ENCODE measurements at regions not wholly inside any gene's neighbourhood (a gene's known extent, or its start where the extent isn't known, plus 50 kb on each side); places are given as distances from the start of the nearest gene placed in this dataset.

DNA sequence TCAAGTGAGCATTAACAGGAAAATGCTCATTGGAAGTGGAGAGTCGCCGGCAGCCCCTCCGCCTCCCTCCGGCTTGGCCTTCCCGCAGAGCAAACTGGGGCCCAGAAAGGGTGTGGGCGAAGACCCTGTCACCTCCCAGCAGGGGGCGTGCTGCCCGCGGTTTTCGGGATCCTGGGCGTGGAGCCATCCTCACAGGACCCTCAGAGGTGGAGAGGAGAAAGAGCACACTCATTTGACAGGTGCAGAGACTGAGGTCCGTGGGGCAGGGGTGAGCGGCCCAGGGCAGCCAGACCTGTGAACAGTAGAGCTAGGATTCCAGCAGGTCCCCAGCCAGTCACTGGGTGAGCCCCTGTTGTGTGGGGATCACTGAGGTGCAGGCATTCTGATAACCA, 1002.9 kb downstream of the KCNJ18 start:
- Mint-ChIP-seq H3K9me3 (peaks cover 9 to 45% (median 27%) of the 10 kb centered on the region in 11 donors), H3K4me3 (no peak overlapping the region), H3K27me3 (no peaks in the 10 kb centered on the region), H3K4me1 (no peaks in the 10 kb centered on the region), H3K36me3 (peaks cover 0 to 2% (median 0%) of the 10 kb centered on the region in 5 donors), H3K27ac (no peak overlapping the region)
- H3K9me3 ChIP-seq (ENCODE audit: control insufficient read depth in 2 of 3, low read length in 3 of 3) = peaks cover 0 to 23% (median 0%) of the 10 kb centered on the region in 3 experiments
- DNase-seq (no peak), ATAC-seq (no peak)
- H3K27ac ChIP-seq (ENCODE audit: low read depth, low read length) = no peak overlapping the region
- intact Hi-C loops (cut with micrococcal nuclease) = no loop called here
- POLR2A ChIA-PET = no interaction called here
- CTCF ChIA-PET = no interaction called here
- H3K27me3 ChIP-seq (ENCODE audit: control insufficient read depth in 2 of 2, insufficient read depth in 2 of 2, low read length in 2 of 2) = no peaks in the 10 kb centered on the region
- no peaks in the 10 kb centered on the region for H3K4me1 ChIP-seq (ENCODE audit: control insufficient read depth in 2 of 2, insufficient read depth in 2 of 2, low read length in 2 of 2)
- no peaks in the 10 kb centered on the region for H3K36me3 ChIP-seq (ENCODE audit: control insufficient read depth in 2 of 3, insufficient read depth in 3 of 3, low read length in 3 of 3)
- no peak overlapping the region for H3K4me3 ChIP-seq (ENCODE audit: low read length)

DNA sequence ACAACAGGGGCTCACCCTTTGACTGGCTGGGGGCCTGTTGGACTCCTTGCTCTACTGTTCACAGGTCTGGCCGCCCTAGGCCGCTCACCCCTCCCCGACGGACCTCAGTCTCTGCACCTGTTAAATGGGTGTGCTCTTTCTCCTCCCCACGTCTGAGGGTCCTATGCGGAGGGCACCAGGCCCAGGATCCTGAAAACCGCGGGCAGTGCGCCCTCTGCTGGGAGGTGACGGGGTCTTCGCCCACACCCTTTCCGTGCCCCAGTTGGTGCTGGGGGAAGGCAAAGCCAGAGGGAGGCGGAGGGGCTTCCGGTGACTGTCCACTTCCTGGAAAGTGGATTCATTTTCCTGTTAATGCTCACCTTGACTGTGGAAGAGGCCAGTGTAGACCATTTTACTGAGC, 1010.9 kb downstream of the KCNJ18 start:
- DNase-seq (no peak), ATAC-seq (no peak)
- Mint-ChIP-seq H3K4me1 (no peaks in the 10 kb centered on the region), H3K36me3 (no peaks in the 10 kb centered on the region), H3K27ac (no peak overlapping the region), H3K9me3 (peaks cover 2 to 24% (median 13%) of the 10 kb centered on the region in 11 donors), H3K27me3 (no peaks in the 10 kb centered on the region), H3K4me3 (no peak overlapping the region)
- Histone ChIP-seq H3K27ac (ENCODE audit: low read depth, low read length) (no peak overlapping the region), H3K4me3 (ENCODE audit: low read length) (no peak overlapping the region), H3K9me3 (ENCODE audit: control insufficient read depth in 2 of 3, low read length in 3 of 3) (peaks cover 0 to 33% (median 0%) of the 10 kb centered on the region in 3 experiments), H3K27me3 (ENCODE audit: control insufficient read depth in 2 of 2, insufficient read depth in 2 of 2, low read length in 2 of 2) (no peaks in the 10 kb centered on the region), H3K4me1 (ENCODE audit: control insufficient read depth in 2 of 2, insufficient read depth in 2 of 2, low read length in 2 of 2) (no peaks in the 10 kb centered on the region), H3K36me3 (ENCODE audit: control insufficient read depth in 2 of 3, insufficient read depth in 3 of 3, low read length in 3 of 3) (no peaks in the 10 kb centered on the region)
- POLR2A ChIA-PET = no interaction called here
- CTCF ChIA-PET = no interaction called here
- intact Hi-C loops (cut with micrococcal nuclease) = no loop called here

DNA sequence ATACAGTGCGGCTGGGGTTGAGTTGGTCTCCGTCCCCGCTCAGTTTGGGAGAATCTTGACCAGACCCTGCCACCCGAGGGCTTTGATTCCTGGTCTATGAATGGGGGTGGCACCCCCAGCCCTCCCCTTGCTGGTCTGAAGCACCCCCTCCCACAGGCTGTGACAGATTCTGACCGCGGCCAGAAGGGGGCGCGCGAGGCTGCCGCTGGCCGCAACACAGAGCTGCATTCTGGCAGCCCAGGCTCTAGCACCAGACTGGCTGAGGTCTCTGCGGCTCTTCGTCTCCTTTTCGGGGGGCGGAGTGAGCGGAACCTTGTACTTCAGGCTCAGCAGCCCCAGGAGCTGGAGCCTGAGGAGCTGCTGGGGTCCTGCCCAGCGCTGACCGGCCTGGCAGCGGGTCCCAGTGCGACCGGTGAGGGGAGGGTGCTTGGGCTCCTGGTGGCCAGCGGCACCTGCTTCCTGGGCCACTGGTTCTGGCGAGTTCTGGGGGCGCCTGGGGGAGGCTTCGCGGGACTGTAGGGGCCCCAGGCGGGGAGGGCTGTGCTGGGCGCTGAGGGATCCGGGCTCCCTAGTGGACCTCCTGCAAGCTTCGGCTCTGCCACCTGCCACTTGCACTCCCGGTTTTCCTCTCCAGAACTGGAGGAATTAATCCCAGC, 1011.6 kb downstream of the KCNJ18 start:
- H3K27me3 ChIP-seq (ENCODE audit: control insufficient read depth in 2 of 2, insufficient read depth in 2 of 2, low read length in 2 of 2) = no peaks in the 10 kb centered on the region
- no peaks in the 10 kb centered on the region for H3K4me1 ChIP-seq (ENCODE audit: control insufficient read depth in 2 of 2, insufficient read depth in 2 of 2, low read length in 2 of 2)
- CTCF ChIA-PET = no interaction called here
- peaks cover 0 to 33% (median 0%) of the 10 kb centered on the region in 3 experiments for H3K9me3 ChIP-seq (ENCODE audit: control insufficient read depth in 2 of 3, low read length in 3 of 3)
- POLR2A ChIA-PET = no interaction called here
- no peaks in the 10 kb centered on the region for H3K36me3 ChIP-seq (ENCODE audit: control insufficient read depth in 2 of 3, insufficient read depth in 3 of 3, low read length in 3 of 3)
- H3K27me3 Mint-ChIP-seq = no peaks in the 10 kb centered on the region
- no peak overlapping the region for H3K27ac Mint-ChIP-seq
- no peak for ATAC-seq
- intact Hi-C loops (cut with micrococcal nuclease) = no loop called here
- peaks cover 0 to 21% (median 12%) of the 10 kb centered on the region in 11 donors for H3K9me3 Mint-ChIP-seq
- no peak overlapping the region for H3K27ac ChIP-seq (ENCODE audit: low read depth, low read length)
- H3K4me3 Mint-ChIP-seq = no peak overlapping the region
- H3K4me1 Mint-ChIP-seq = no peaks in the 10 kb centered on the region
- H3K36me3 Mint-ChIP-seq = peaks cover 0 to 3% (median 0%) of the 10 kb centered on the region in 5 donors
- no peak for DNase-seq
- H3K4me3 ChIP-seq (ENCODE audit: low read length) = no peak overlapping the region

DNA sequence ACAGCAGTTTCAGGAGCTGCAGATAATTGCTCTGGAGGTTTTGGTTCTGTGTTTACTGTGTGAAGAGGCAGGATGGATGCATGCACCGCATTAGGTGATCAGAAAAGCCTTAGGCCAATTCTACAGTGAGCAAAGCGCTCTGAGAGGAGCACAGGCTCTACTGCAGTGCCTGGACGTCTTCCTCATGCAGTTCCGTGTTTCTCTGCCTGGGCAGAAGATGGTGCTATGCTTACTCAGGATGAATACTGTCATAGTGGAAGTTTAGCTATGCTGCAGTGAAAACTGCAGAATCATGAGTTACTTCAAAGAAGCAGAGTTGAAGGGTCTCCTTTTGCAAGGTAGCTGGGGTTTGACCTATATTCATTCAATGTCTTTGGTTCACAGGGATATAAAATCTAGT, 1012.4 kb downstream of the KCNJ18 start:
- no peaks in the 10 kb centered on the region for H3K4me1 Mint-ChIP-seq
- Histone ChIP-seq H3K4me3 (ENCODE audit: low read length) (no peak overlapping the region), H3K4me1 (ENCODE audit: control insufficient read depth in 2 of 2, insufficient read depth in 2 of 2, low read length in 2 of 2) (no peaks in the 10 kb centered on the region), H3K27ac (ENCODE audit: low read depth, low read length) (no peak overlapping the region), H3K9me3 (ENCODE audit: control insufficient read depth in 2 of 3, low read length in 3 of 3) (peaks cover 0 to 32% (median 0%) of the 10 kb centered on the region in 3 experiments), H3K36me3 (ENCODE audit: control insufficient read depth in 2 of 3, insufficient read depth in 3 of 3, low read length in 3 of 3) (no peaks in the 10 kb centered on the region), H3K27me3 (ENCODE audit: control insufficient read depth in 2 of 2, insufficient read depth in 2 of 2, low read length in 2 of 2) (no peaks in the 10 kb centered on the region)
- H3K9me3 Mint-ChIP-seq = peaks cover 0 to 24% (median 13%) of the 10 kb centered on the region in 11 donors
- DNase-seq (no peak), ATAC-seq (no peak)
- no peak overlapping the region for H3K4me3 Mint-ChIP-seq
- H3K36me3 Mint-ChIP-seq = peaks cover 0 to 4% (median 0%) of the 10 kb centered on the region in 5 donors
- H3K27me3 Mint-ChIP-seq = no peaks in the 10 kb centered on the region
- CTCF ChIA-PET = no interaction called here
- intact Hi-C loops (cut with micrococcal nuclease) = no loop called here
- H3K27ac Mint-ChIP-seq = no peak overlapping the region
- POLR2A ChIA-PET = no interaction called here

DNA sequence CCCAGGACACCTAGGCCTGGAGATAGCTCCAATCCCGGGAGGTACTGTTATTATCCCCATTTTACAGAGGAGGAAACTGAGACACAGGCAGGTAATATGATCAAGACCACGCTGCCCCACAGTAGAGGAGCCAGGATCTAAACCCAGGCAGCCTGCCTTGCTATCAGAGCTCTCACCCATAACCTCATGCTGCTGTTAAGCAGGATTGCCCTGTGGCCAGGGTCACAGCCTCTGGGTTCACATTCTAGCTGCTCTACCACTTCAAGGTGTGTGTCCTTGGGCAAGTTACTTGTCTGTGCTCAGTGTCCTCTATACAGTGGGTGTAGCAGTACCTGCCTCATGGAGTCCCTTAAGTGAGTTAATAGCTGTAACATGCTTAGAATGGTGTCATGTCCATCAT, 1015.3 kb downstream of the KCNJ18 start:
- H3K36me3 ChIP-seq (ENCODE audit: control insufficient read depth in 2 of 3, insufficient read depth in 3 of 3, low read length in 3 of 3) = no peaks in the 10 kb centered on the region
- no peak overlapping the region for H3K4me3 Mint-ChIP-seq
- no peaks in the 10 kb centered on the region for H3K4me1 Mint-ChIP-seq
- peaks cover 8 to 35% (median 25%) of the 10 kb centered on the region in 11 donors for H3K9me3 Mint-ChIP-seq
- no peaks in the 10 kb centered on the region for H3K27me3 Mint-ChIP-seq
- H3K36me3 Mint-ChIP-seq = peaks cover 0 to 4% (median 0%) of the 10 kb centered on the region in 5 donors
- intact Hi-C loops (cut with micrococcal nuclease) = no loop called here
- no peaks in the 10 kb centered on the region for H3K4me1 ChIP-seq (ENCODE audit: control insufficient read depth in 2 of 2, insufficient read depth in 2 of 2, low read length in 2 of 2)
- peaks cover 0 to 43% (median 4%) of the 10 kb centered on the region in 3 experiments for H3K9me3 ChIP-seq (ENCODE audit: control insufficient read depth in 2 of 3, low read length in 3 of 3)
- no peak overlapping the region for H3K27ac Mint-ChIP-seq
- DNase-seq (no peak), ATAC-seq (no peak)
- no peak overlapping the region for H3K4me3 ChIP-seq (ENCODE audit: low read length)
- no peaks in the 10 kb centered on the region for H3K27me3 ChIP-seq (ENCODE audit: control insufficient read depth in 2 of 2, insufficient read depth in 2 of 2, low read length in 2 of 2)
- POLR2A ChIA-PET = no interaction called here
- no peak overlapping the region for H3K27ac ChIP-seq (ENCODE audit: low read depth, low read length)
- CTCF ChIA-PET = no interaction called here

DNA sequence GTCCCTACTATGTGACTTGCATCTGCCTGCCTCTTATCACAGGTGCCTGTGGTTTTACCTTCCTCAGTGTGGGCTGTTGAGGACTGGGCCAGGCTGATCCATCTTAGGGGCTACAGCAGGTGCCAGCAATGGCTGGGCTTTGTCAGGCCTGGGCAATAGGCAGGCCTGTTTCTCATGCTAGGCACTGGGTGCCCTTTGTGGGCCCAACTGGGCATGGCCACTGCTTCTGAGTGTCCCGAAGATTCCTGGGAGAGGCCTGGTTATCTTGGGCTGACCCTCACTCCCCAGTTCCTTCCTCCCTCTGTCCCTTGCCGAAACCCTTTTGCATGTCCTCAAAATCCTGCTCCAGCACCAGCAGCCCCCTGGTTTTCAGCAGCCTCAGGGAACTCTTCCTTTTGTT, 1024.9 kb downstream of the KCNJ18 start:
- Histone ChIP-seq H3K27me3 (ENCODE audit: control insufficient read depth in 2 of 2, insufficient read depth in 2 of 2, low read length in 2 of 2) (no peaks in the 10 kb centered on the region), H3K4me3 (ENCODE audit: low read length) (no peak overlapping the region), H3K9me3 (ENCODE audit: control insufficient read depth in 2 of 3, low read length in 3 of 3) (peaks cover 0 to 22% (median 0%) of the 10 kb centered on the region in 3 experiments), H3K4me1 (ENCODE audit: control insufficient read depth in 2 of 2, insufficient read depth in 2 of 2, low read length in 2 of 2) (no peaks in the 10 kb centered on the region), H3K27ac (ENCODE audit: low read depth, low read length) (no peak overlapping the region), H3K36me3 (ENCODE audit: control insufficient read depth in 2 of 3, insufficient read depth in 3 of 3, low read length in 3 of 3) (no peaks in the 10 kb centered on the region)
- intact Hi-C loops (cut with micrococcal nuclease) = no loop called here
- ATAC-seq (no peak), DNase-seq (no peak)
- POLR2A ChIA-PET = no interaction called here
- Mint-ChIP-seq H3K27ac (no peak overlapping the region), H3K27me3 (no peaks in the 10 kb centered on the region), H3K4me3 (no peak overlapping the region), H3K9me3 (peaks cover 13 to 63% (median 29%) of the 10 kb centered on the region in 11 donors), H3K4me1 (no peaks in the 10 kb centered on the region), H3K36me3 (peaks cover 0 to 7% (median 0%) of the 10 kb centered on the region in 5 donors)
- CTCF ChIA-PET = no interaction called here

DNA sequence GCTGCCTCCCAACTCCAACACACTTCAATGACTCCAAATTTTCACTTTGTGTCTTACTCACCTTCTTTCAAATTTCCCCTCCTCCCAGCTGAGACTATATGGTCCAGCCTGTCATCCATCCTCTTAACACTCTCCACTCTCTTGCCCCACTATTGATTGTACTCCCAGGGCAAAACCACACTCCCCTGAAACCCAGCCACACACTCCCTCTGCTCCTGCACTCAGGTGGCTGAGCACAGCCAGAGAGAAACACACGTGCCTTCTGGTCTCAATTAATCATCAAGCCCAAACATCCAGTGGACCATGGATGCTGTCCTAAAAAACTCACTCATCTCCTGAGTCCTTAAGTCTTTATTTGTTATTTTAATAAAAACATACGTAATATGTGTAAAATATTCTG, 1026.4 kb downstream of the KCNJ18 start:
- H3K9me3 ChIP-seq (ENCODE audit: control insufficient read depth in 2 of 3, low read length in 3 of 3) = peaks cover 0 to 16% (median 0%) of the 10 kb centered on the region in 3 experiments
- ChIA-PET CTCF (no interaction called here), POLR2A (no interaction called here)
- Mint-ChIP-seq H3K27ac (no peak overlapping the region), H3K4me3 (no peak overlapping the region), H3K9me3 (peaks cover 15 to 68% (median 26%) of the 10 kb centered on the region in 11 donors), H3K4me1 (no peaks in the 10 kb centered on the region), H3K36me3 (peaks cover 0 to 8% (median 0%) of the 10 kb centered on the region in 5 donors), H3K27me3 (no peaks in the 10 kb centered on the region)
- no peaks in the 10 kb centered on the region for H3K4me1 ChIP-seq (ENCODE audit: control insufficient read depth in 2 of 2, insufficient read depth in 2 of 2, low read length in 2 of 2)
- H3K4me3 ChIP-seq (ENCODE audit: low read length) = no peak overlapping the region
- ATAC-seq = no peak
- no peaks in the 10 kb centered on the region for H3K27me3 ChIP-seq (ENCODE audit: control insufficient read depth in 2 of 2, insufficient read depth in 2 of 2, low read length in 2 of 2)
- DNase-seq = no peak
- H3K36me3 ChIP-seq (ENCODE audit: control insufficient read depth in 2 of 3, insufficient read depth in 3 of 3, low read length in 3 of 3) = no peaks in the 10 kb centered on the region
- intact Hi-C loops (cut with micrococcal nuclease) = no loop called here
- no peak overlapping the region for H3K27ac ChIP-seq (ENCODE audit: low read depth, low read length)

Data from naive thymus-derived CD4-positive, alpha-beta T cell (primary cell).